ENCODE measurements at regions not wholly inside any gene's neighbourhood (a gene's known extent, or its start where the extent isn't known, plus 50 kb on each side); places are given as distances from the start of the nearest gene placed in this dataset.

GRCh38 chr9:14031810-14032209 is 282.1 kb downstream of the NFIB start:
- Mint-ChIP-seq H3K36me3 (no peaks in the 10 kb centered on the region), H3K27ac (no peak overlapping the region), H3K4me1 (no peaks in the 10 kb centered on the region), H3K27me3 (no peaks in the 10 kb centered on the region), H3K9me3 (no peaks in the 10 kb centered on the region), H3K4me3 (no peak overlapping the region)
- ATAC-seq (ENCODE audit: low read depth) = no peak
- POLR2A ChIA-PET = no interaction called here
- DNase-seq = no peak

GRCh38 chr9:14031060-14031414 is 282.9 kb downstream of the NFIB start:
- POLR2A ChIA-PET = no interaction called here
- H3K27me3 Mint-ChIP-seq = no peaks in the 10 kb centered on the region
- no peak for DNase-seq
- no peaks in the 10 kb centered on the region for H3K36me3 Mint-ChIP-seq
- H3K27ac Mint-ChIP-seq = no peak overlapping the region
- no peaks in the 10 kb centered on the region for H3K4me1 Mint-ChIP-seq
- ATAC-seq (ENCODE audit: low read depth) = no peak
- no peak overlapping the region for H3K4me3 Mint-ChIP-seq
- no peaks in the 10 kb centered on the region for H3K9me3 Mint-ChIP-seq

- Mint-ChIP-seq H3K36me3 (no peaks in the 10 kb centered on the region), H3K4me1 (no peaks in the 10 kb centered on the region), H3K27ac (no peak overlapping the region), H3K4me3 (no peak overlapping the region), H3K27me3 (no peaks in the 10 kb centered on the region), H3K9me3 (no peaks in the 10 kb centered on the region)
- POLR2A ChIA-PET = no interaction called here
- ATAC-seq (ENCODE audit: low read depth) = no peak
- no peak for DNase-seq
These were observed 283.4 kb downstream of the NFIB start for GRCh38 chr9:14030375-14031059.

- Mint-ChIP-seq H3K36me3 (no peaks in the 10 kb centered on the region), H3K4me3 (no peak overlapping the region), H3K27me3 (no peaks in the 10 kb centered on the region), H3K9me3 (no peaks in the 10 kb centered on the region), H3K27ac (no peak overlapping the region), H3K4me1 (no peaks in the 10 kb centered on the region)
- DNase-seq (no peak), ATAC-seq (ENCODE audit: low read depth) (no peak)
- POLR2A ChIA-PET = no interaction called here
These were observed 284.1 kb downstream of the NFIB start for GRCh38 chr9:14029806-14030374.

GRCh38 chr9:14027116-14027800 is 286.7 kb downstream of the NFIB start:
- Mint-ChIP-seq H3K36me3 (no peaks in the 10 kb centered on the region), H3K27ac (no peak overlapping the region), H3K4me3 (no peak overlapping the region), H3K4me1 (no peaks in the 10 kb centered on the region), H3K9me3 (peaks cover 2% of the 10 kb centered on the region), H3K27me3 (no peaks in the 10 kb centered on the region)
- ATAC-seq (ENCODE audit: low read depth) (no peak), DNase-seq (no peak)
- POLR2A ChIA-PET = no interaction called here

GRCh38 chr9:14025741-14026140 is 288.2 kb downstream of the NFIB start:
- Mint-ChIP-seq H3K4me1 (no peaks in the 10 kb centered on the region), H3K27me3 (no peaks in the 10 kb centered on the region), H3K4me3 (no peak overlapping the region), H3K36me3 (no peaks in the 10 kb centered on the region), H3K27ac (no peak overlapping the region), H3K9me3 (peaks cover 2% of the 10 kb centered on the region)
- POLR2A ChIA-PET = no interaction called here
- no peak for ATAC-seq (ENCODE audit: low read depth)
- DNase-seq = no peak

- no peak for DNase-seq
- no peak overlapping the region for H3K4me3 Mint-ChIP-seq
- ATAC-seq (ENCODE audit: low read depth) = no peak
- H3K27ac Mint-ChIP-seq = no peak overlapping the region
- no peaks in the 10 kb centered on the region for H3K27me3 Mint-ChIP-seq
- H3K9me3 Mint-ChIP-seq = peaks cover 2% of the 10 kb centered on the region
- POLR2A ChIA-PET = no interaction called here
- H3K4me1 Mint-ChIP-seq = no peaks in the 10 kb centered on the region
- no peaks in the 10 kb centered on the region for H3K36me3 Mint-ChIP-seq
These were observed 290.7 kb downstream of the NFIB start for GRCh38 chr9:14023285-14023684.

- H3K36me3 Mint-ChIP-seq = no peaks in the 10 kb centered on the region
- no peak overlapping the region for H3K27ac Mint-ChIP-seq
- H3K27me3 Mint-ChIP-seq = no peaks in the 10 kb centered on the region
- DNase-seq (no peak), ATAC-seq (ENCODE audit: low read depth) (no peak)
- POLR2A ChIA-PET = no interaction called here
- H3K4me1 Mint-ChIP-seq = no peaks in the 10 kb centered on the region
- no peak overlapping the region for H3K4me3 Mint-ChIP-seq
- peaks cover 2% of the 10 kb centered on the region for H3K9me3 Mint-ChIP-seq
These were observed 291.9 kb downstream of the NFIB start for GRCh38 chr9:14021871-14022525.

GRCh38 chr9:14018081-14018480 is 295.9 kb downstream of the NFIB start:
- no peak overlapping the region for H3K27ac Mint-ChIP-seq
- peaks cover 2% of the 10 kb centered on the region for H3K9me3 Mint-ChIP-seq
- H3K27me3 Mint-ChIP-seq = no peaks in the 10 kb centered on the region
- no peaks in the 10 kb centered on the region for H3K4me1 Mint-ChIP-seq
- no peaks in the 10 kb centered on the region for H3K36me3 Mint-ChIP-seq
- ATAC-seq (ENCODE audit: low read depth) = no peak
- POLR2A ChIA-PET = no interaction called here
- no peak overlapping the region for H3K4me3 Mint-ChIP-seq
- DNase-seq = no peak

GRCh38 chr9:14014744-14015143 is 299.2 kb downstream of the NFIB start:
- H3K36me3 Mint-ChIP-seq = no peaks in the 10 kb centered on the region
- H3K9me3 Mint-ChIP-seq = no peaks in the 10 kb centered on the region
- DNase-seq (no peak), ATAC-seq (ENCODE audit: low read depth) (no peak)
- H3K4me1 Mint-ChIP-seq = no peaks in the 10 kb centered on the region
- no peak overlapping the region for H3K27ac Mint-ChIP-seq
- POLR2A ChIA-PET = no interaction called here
- H3K4me3 Mint-ChIP-seq = no peak overlapping the region
- no peaks in the 10 kb centered on the region for H3K27me3 Mint-ChIP-seq

GRCh38 chr9:14014218-14014617 is 299.7 kb downstream of the NFIB start:
- ATAC-seq (ENCODE audit: low read depth) (no peak), DNase-seq (no peak)
- H3K9me3 Mint-ChIP-seq = no peaks in the 10 kb centered on the region
- no peaks in the 10 kb centered on the region for H3K36me3 Mint-ChIP-seq
- no peaks in the 10 kb centered on the region for H3K27me3 Mint-ChIP-seq
- H3K4me1 Mint-ChIP-seq = no peaks in the 10 kb centered on the region
- no peak overlapping the region for H3K4me3 Mint-ChIP-seq
- POLR2A ChIA-PET = no interaction called here
- H3K27ac Mint-ChIP-seq = no peak overlapping the region

- ATAC-seq (ENCODE audit: low read depth) (no peak), DNase-seq (no peak)
- no peak overlapping the region for H3K4me3 Mint-ChIP-seq
- H3K27ac Mint-ChIP-seq = no peak overlapping the region
- no peaks in the 10 kb centered on the region for H3K27me3 Mint-ChIP-seq
- H3K4me1 Mint-ChIP-seq = no peaks in the 10 kb centered on the region
- POLR2A ChIA-PET = no interaction called here
- no peaks in the 10 kb centered on the region for H3K36me3 Mint-ChIP-seq
- H3K9me3 Mint-ChIP-seq = no peaks in the 10 kb centered on the region
These were observed 302.0 kb downstream of the NFIB start for GRCh38 chr9:14011799-14012560.

- no peaks in the 10 kb centered on the region for H3K36me3 Mint-ChIP-seq
- H3K4me1 Mint-ChIP-seq = no peaks in the 10 kb centered on the region
- POLR2A ChIA-PET = no interaction called here
- H3K27ac Mint-ChIP-seq = no peak overlapping the region
- H3K27me3 Mint-ChIP-seq = no peaks in the 10 kb centered on the region
- H3K4me3 Mint-ChIP-seq = no peak overlapping the region
- peaks cover 1% of the 10 kb centered on the region for H3K9me3 Mint-ChIP-seq
- DNase-seq (no peak), ATAC-seq (ENCODE audit: low read depth) (no peak)
These were observed 306.7 kb downstream of the NFIB start for GRCh38 chr9:14007190-14007769.

Measured in activated naive CD8-positive, alpha-beta T cell treated with anti-CD3 and anti-CD28 coated beads, Interleukin-2, amount 10 ng/mL, durations not matched to agents 7 days and 5 days (primary cell).